ENCODE measurements at regions not wholly inside any gene's neighbourhood (a gene's known extent, or its start where the extent isn't known, plus 50 kb on each side); places are given as distances from the start of the nearest gene placed in this dataset.
"Not testable (repeated sequence)": the region's sequence is repeated elsewhere in the genome, so short reads cannot be mapped to it uniquely, and the experiment has no call there.

DNA sequence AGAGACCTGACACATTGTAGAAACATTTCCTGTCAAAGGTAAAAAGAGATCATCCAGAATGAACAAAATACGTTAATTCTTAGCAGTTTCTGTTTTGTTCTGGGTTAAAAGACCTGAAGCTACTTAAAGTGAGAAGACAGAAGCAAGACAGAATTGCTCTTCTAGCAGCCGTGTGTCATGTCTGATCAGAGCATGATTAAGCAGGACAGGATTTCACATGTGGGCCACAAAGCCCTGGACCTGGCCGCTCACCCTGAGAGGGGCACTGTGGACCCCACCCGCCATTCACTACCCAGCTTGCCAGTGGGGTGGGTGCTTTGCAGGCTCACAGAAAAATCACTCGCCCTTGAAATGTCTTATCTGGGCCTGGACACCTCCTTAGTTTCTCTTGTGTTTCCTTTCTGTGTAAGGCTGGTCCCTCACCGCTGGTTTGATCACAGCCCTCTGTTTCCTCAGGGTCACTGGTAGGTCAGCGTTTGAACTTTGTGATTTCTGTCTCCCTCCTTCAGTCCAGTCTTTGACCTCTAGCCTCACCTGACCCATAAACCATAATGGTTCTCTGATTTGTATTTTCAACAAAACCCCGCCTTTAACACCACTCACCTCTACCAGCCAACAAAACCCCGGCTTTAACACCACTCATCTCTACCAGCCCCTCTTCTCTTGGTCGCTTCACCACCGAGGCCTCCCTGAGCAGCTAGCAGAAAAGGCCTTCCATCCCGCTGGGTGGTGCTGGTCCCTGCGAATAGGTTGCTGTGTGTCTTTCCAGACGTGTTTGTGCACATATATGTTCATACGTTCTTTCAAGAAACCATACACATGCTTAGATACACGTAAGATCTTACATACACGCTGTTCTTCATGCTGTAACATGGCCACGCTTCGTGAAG lies 185.0 kb downstream of the OR4M2 start:
- Mint-ChIP-seq H3K27me3 (ENCODE audit: insufficient read depth) (no peaks in the 10 kb centered on the region), H3K36me3 (ENCODE audit: low read depth) (no peaks in the 10 kb centered on the region), H3K27ac (no peak overlapping the region), H3K9me3 (peaks cover 3% of the 10 kb centered on the region), H3K4me1 (ENCODE audit: low read depth) (no peaks in the 10 kb centered on the region), H3K4me3 (no peak overlapping the region)
- DNase-seq, result no peak
- TF ChIP-seq, protein P1, sequence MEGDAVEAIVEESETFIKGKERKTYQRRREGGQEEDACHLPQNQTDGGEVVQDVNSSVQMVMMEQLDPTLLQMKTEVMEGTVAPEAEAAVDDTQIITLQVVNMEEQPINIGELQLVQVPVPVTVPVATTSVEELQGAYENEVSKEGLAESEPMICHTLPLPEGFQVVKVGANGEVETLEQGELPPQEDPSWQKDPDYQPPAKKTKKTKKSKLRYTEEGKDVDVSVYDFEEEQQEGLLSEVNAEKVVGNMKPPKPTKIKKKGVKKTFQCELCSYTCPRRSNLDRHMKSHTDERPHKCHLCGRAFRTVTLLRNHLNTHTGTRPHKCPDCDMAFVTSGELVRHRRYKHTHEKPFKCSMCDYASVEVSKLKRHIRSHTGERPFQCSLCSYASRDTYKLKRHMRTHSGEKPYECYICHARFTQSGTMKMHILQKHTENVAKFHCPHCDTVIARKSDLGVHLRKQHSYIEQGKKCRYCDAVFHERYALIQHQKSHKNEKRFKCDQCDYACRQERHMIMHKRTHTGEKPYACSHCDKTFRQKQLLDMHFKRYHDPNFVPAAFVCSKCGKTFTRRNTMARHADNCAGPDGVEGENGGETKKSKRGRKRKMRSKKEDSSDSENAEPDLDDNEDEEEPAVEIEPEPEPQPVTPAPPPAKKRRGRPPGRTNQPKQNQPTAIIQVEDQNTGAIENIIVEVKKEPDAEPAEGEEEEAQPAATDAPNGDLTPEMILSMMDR (IDR thresholded peaks at IDR 0.05), result no peak

DNA sequence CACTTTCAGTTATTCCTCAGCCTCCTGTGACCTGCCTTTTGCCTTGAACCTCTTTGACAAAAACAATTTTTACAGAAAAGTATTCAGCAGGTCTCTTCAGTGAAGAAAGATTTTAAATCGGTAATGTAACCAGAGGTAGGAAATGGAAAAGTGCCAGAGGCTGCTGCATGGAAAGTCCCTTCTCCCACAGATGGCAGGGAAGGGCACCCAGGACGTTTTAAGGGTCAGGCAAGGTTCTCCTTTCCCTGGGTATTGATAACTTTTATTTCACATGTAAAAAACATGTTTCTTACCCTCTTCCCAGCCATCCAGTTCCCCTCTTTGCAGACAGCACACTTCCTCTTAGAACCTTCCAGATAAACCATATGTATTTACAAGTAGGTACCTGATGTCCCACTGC lies 185.6 kb downstream of the OR4M2 start:
- no peaks in the 10 kb centered on the region for H3K27me3 Mint-ChIP-seq (ENCODE audit: insufficient read depth)
- H3K27ac Mint-ChIP-seq, result no peak overlapping the region
- H3K4me1 Mint-ChIP-seq (ENCODE audit: low read depth), result no peaks in the 10 kb centered on the region
- H3K4me3 Mint-ChIP-seq, result no peak overlapping the region
- H3K9me3 Mint-ChIP-seq, result peaks cover 7% of the 10 kb centered on the region
- DNase-seq, result no peak
- TF ChIP-seq, protein P1 (IDR thresholded peaks at IDR 0.05), result no peak
- H3K36me3 Mint-ChIP-seq (ENCODE audit: low read depth), result no peaks in the 10 kb centered on the region

DNA sequence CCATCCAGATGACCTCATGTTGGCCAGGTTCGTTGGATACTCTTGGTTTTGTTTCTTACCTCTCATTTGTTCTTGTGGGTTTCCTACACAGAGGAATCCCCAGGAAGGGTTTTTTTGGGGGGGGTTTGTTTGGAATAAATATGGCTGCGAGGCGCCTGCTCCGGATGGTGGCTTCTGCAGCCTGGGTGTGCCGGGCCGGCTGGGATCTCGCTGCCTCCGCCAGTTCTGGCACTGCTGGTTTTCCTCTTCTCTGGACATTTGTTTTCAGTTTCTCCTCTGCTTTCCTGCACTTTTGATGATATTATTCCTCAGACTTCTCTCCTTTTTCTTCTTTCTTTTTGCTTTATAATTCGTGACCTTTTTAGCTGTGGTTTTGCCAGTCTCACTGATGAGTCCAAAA lies 187.4 kb downstream of the OR4M2 start:
- Mint-ChIP-seq H3K9me3 (peaks cover 10% of the 10 kb centered on the region), H3K36me3 (ENCODE audit: low read depth) (no peaks in the 10 kb centered on the region), H3K27me3 (ENCODE audit: insufficient read depth) (no peaks in the 10 kb centered on the region), H3K4me3 (no peak overlapping the region), H3K4me1 (ENCODE audit: low read depth) (no peaks in the 10 kb centered on the region), H3K27ac (no peak overlapping the region)
- TF ChIP-seq, protein P1 (IDR thresholded peaks at IDR 0.05), result no peak
- no peak for DNase-seq

DNA sequence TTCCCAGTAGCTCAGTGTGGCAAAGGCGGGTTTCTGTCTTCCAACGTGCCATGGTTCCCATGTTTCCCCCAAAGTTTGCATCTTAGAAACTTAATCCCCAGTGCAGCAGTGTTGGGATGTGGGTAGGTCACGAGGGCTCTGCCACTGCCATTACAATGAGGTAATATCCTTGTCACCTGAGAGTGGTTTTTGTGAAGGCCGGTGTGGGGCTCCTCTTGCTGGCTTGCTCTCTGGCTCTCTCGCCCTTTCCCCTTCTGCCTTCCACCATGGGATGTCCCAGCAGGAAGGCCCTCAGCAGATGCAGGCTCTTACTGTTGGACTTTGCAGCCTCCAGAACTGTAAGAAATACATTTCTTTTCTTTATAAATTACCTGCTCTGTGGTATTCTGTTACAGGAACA lies 187.9 kb downstream of the OR4M2 start:
- not testable (repeated sequence) for H3K36me3 Mint-ChIP-seq (ENCODE audit: low read depth); H3K27me3 Mint-ChIP-seq (ENCODE audit: insufficient read depth); H3K4me3 Mint-ChIP-seq; H3K4me1 Mint-ChIP-seq (ENCODE audit: low read depth); H3K27ac Mint-ChIP-seq; DNase-seq
- peaks cover 10% of the 10 kb centered on the region for H3K9me3 Mint-ChIP-seq

DNA sequence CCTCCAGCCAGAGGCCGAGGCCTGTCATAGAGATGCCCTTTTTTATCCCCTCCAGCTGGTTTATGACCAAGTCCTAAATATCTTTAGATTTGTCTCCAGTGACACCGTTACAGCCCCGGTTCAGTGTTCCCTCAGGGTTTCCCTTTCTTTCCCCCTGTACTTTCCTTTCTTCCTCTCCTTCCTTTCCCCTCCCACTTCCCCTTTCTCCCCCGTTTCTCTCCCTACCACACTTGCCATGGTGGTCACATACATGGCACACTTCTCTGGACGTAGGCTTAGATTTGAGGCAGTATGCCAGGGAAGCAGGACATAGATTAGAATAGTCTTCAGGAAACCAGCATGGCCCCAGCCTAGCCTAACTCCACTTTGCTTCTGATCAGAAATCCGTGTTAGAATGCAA lies 188.3 kb downstream of the OR4M2 start:
- H3K4me3 Mint-ChIP-seq; H3K36me3 Mint-ChIP-seq (ENCODE audit: low read depth); DNase-seq; H3K27me3 Mint-ChIP-seq (ENCODE audit: insufficient read depth); H3K4me1 Mint-ChIP-seq (ENCODE audit: low read depth); H3K27ac Mint-ChIP-seq: not testable (repeated sequence)
- peaks cover 10% of the 10 kb centered on the region for H3K9me3 Mint-ChIP-seq

DNA sequence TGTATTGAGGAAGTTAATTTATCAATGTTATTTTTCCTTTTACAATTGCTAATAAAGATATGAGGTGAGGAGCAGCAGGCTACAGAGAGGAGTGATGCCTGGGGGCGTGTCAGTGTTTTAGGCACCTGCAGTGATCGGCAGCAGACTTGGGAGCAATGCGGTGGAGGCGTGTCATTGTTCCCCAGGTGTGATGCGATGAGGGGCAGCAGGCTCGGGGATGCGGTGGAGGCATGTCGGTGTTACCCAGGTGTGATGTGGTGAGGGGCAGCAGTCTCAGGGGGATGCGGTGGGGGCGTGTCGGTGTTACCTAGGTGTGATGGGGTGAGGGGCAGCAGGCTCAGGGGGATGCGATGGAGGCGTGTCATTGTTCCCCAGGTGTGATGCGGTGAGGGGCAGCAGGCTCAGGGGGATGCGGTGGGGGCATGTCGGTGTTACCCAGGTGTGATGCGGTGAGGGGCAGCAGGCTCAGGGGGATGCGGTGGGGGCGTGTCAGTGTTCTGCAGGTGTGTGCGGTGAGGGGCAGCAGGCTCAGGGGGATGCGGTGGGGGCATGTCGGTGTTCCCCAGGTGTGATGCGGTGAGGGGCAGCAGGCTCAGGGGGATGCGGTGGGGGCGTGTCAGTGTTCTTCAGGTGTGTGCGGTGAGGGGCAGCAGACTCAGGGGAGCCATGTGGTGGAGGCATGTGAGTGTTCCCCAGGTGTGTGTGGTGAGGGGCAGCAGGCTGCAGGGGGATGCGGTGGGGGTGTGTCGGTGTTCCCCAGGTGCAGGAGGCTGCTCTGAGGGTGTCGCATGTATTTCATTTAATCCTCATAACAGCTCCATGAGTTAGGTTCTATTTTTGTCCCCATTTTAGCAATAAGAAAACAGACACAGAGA lies 186.2 kb upstream of the GOLGA6L22 start:
- H3K4me1 Mint-ChIP-seq (ENCODE audit: low read depth); H3K27me3 Mint-ChIP-seq (ENCODE audit: insufficient read depth); DNase-seq; H3K27ac Mint-ChIP-seq; H3K36me3 Mint-ChIP-seq (ENCODE audit: low read depth); H3K4me3 Mint-ChIP-seq: not testable (repeated sequence)
- peaks cover 10% of the 10 kb centered on the region for H3K9me3 Mint-ChIP-seq

DNA sequence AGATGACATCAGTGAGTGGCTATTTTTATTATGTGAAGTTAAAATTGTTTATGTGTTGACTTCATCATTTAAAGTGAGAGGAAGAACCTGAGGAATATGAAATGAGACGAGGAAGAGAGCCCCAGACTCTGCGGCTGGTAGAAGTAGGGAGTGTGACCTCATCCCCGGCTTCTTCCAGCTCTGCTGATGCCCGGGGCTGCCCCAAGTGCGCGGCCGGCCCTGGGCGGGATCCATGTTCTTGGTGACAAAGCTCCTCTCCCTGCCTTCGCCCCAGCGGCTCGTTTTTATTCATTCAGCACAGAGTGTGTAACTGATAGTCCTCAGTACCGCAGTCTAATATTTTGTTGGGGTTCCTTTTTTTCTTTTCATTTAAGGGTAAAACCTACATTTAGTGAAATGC lies 185.5 kb upstream of the GOLGA6L22 start:
- DNase-seq; H3K27ac Mint-ChIP-seq; H3K36me3 Mint-ChIP-seq (ENCODE audit: low read depth); H3K4me3 Mint-ChIP-seq; H3K4me1 Mint-ChIP-seq (ENCODE audit: low read depth); H3K27me3 Mint-ChIP-seq (ENCODE audit: insufficient read depth): not testable (repeated sequence)
- H3K9me3 Mint-ChIP-seq, result peaks cover 10% of the 10 kb centered on the region

DNA sequence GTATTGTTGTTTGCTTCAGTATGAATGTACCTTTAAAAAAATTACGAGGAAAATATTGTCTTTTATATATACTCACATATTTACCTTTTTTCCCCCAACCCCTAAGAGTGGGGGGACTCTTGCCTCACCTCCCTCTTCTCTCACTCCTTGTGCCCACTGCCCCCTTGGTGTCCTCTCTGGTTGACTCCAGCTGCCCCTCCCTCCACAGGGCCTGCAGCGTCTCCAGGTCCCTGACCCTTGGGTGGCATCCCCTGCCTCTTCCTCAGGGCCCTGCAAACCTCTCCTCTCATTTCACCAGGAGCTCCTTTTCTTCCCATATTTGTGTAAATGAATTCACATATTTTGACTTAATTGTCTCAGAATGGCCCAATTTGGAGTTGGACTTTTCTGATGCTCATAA lies 184.3 kb upstream of the GOLGA6L22 start:
- not testable (repeated sequence) for DNase-seq; H3K27me3 Mint-ChIP-seq (ENCODE audit: insufficient read depth); H3K4me1 Mint-ChIP-seq (ENCODE audit: low read depth); H3K27ac Mint-ChIP-seq; H3K4me3 Mint-ChIP-seq; H3K36me3 Mint-ChIP-seq (ENCODE audit: low read depth)
- peaks cover 10% of the 10 kb centered on the region for H3K9me3 Mint-ChIP-seq

DNA sequence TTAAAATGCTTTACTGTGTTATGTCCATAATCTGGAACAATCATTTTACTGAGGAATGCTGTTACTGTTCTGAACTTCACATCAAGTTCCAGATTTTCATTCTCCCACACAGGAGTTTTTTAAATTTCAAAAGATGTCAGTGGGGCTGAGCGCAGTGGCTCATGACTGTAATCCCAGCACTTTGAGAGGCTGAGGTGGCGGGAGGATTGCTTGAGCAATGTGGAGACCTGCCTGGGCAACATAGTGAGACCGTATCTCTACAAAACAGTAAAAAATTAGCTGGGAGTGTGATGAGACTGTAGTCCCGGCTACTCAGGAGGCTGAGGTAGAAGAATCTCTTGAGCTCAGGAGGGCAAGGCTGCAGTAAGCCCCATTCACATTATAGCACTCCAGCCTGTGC lies 177.9 kb upstream of the GOLGA6L22 start:
- H3K27ac Mint-ChIP-seq; H3K9me3 Mint-ChIP-seq; H3K36me3 Mint-ChIP-seq (ENCODE audit: low read depth); DNase-seq; H3K4me3 Mint-ChIP-seq; H3K27me3 Mint-ChIP-seq (ENCODE audit: insufficient read depth); H3K4me1 Mint-ChIP-seq (ENCODE audit: low read depth): not testable (repeated sequence)

DNA sequence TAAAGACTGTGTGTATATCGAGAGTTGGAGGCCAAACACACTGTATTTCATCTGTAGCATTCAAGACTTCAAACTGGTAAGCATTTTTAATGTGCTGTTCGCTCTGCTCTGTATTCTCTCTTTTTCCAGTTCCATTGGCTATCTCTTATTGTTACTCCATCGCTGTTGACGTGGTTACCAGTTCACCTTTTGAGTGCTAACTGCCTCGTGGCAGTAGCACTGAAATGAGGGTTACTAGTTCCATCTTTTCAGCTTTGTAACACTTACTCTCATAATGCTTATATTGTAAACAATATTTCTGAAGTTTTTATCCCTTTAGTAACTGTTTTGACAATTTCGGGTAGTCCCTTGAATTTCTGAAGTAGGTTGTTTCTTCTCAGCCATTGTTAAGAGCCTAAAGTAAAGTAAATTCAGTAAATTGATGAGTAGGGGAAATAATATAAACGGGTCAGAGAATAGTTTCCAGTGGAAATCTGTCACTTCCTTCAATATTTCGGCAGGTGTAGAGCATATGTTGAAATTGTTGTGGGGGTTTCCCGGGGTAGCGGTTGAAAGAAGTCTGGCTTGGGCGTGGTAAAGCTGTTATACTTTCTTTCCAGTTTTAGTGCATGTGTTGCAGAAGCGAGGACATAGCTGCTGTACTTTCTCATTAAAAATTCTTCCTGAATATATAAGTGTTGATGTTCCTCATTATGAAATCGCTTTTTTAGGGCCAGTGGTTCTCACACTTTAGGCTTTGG lies 175.7 kb upstream of the GOLGA6L22 start:
- H3K27ac Mint-ChIP-seq; H3K27me3 Mint-ChIP-seq (ENCODE audit: insufficient read depth); H3K9me3 Mint-ChIP-seq; H3K36me3 Mint-ChIP-seq (ENCODE audit: low read depth); H3K4me3 Mint-ChIP-seq; DNase-seq; H3K4me1 Mint-ChIP-seq (ENCODE audit: low read depth): not testable (repeated sequence)
